GM20000 (cell line): ENCODE measurements at regions not wholly inside any gene's neighbourhood (a gene's known extent, or its start where the extent isn't known, plus 50 kb on each side); places are given as distances from the start of the nearest gene placed in this dataset.
"Not testable (repeated sequence)": the region's sequence is repeated elsewhere in the genome, so short reads cannot be mapped to it uniquely, and the experiment has no call there.

Source experiments
- DNase-seq: peaks from one replicate; pipeline ENCODE4 v3.0.0; 2012; ENCODE audit warnings: low spot score
- CTCF ChIP-seq: IDR thresholded peaks from 2 replicates; pipeline ENCODE4 v1.5.1; 2012; ENCODE audit warnings: mild to moderate bottlenecking, control low read depth; ENCODE audit errors: extremely low read depth, missing control alignments

GRCh38 chr11:121369366-121369765, 76.8 kb downstream of the SC5D start:
- no peak for TF ChIP-seq CTCF
- no peak for DNase-seq

- TF ChIP-seq CTCF = no peak
- DNase-seq = no peak
These were observed 79.5 kb downstream of the SC5D start for GRCh38 chr11:121372028-121372427.

- DNase-seq = peak; percentile 65
These were observed 79.3 kb upstream of the SORL1 start for GRCh38 chr11:121372671-121373429.

GRCh38 chr11:121374286-121374985, 77.7 kb upstream of the SORL1 start:
- DNase-seq = no peak
- no peak for TF ChIP-seq CTCF

More at GRCh38 chr11:121372671-121373429, 79.3 kb upstream of the SORL1 start:
- no peak for TF ChIP-seq CTCF

- no peak for DNase-seq
These were observed 76.0 kb upstream of the SORL1 start for GRCh38 chr11:121376130-121376529.

GRCh38 chr11:121379145-121379810, 72.8 kb upstream of the SORL1 start:
- not testable (repeated sequence) for DNase-seq

More at GRCh38 chr11:121376130-121376529, 76.0 kb upstream of the SORL1 start:
- TF ChIP-seq CTCF = no peak

More at GRCh38 chr11:121379145-121379810, 72.8 kb upstream of the SORL1 start:
- TF ChIP-seq CTCF = peak; percentile 31
